Activated naive CD8-positive, alpha-beta T cell treated with anti-CD3 and anti-CD28 coated beads for 36 hours (primary cell): ENCODE measurements at regions not wholly inside any gene's neighbourhood (a gene's known extent, or its start where the extent isn't known, plus 50 kb on each side); places are given as distances from the start of the nearest gene placed in this dataset.

Experiments
- DNase-seq: peaks from one replicate; pipeline ENCODE4 v3.0.0; 2021
- H3K27ac Mint-ChIP-seq: one replicate; pipeline ENCODE4 v1.8.0; 2022; ENCODE audit warnings: mild to moderate bottlenecking, moderate library complexity, mixed read lengths
- H3K27me3 Mint-ChIP-seq: one replicate; pipeline ENCODE4 v1.8.0; 2022; ENCODE audit warnings: mild to moderate bottlenecking, mixed read lengths
- H3K36me3 Mint-ChIP-seq: one replicate; pipeline ENCODE4 v1.8.0; 2021; ENCODE audit warnings: mild to moderate bottlenecking, mixed read lengths
- H3K4me1 Mint-ChIP-seq: one replicate; pipeline ENCODE4 v1.8.0; 2021; ENCODE audit warnings: mixed read lengths
- H3K4me3 Mint-ChIP-seq: one replicate; pipeline ENCODE4 v1.8.0; 2022; ENCODE audit warnings: mild to moderate bottlenecking, moderate library complexity, mixed read lengths
- H3K9me3 Mint-ChIP-seq: one replicate; pipeline ENCODE4 v1.8.0; 2022; ENCODE audit warnings: mixed read lengths

GRCh38 chr7:96418581-96418980 lies 96.7 kb upstream of the SLC25A13 start:
- no peak for DNase-seq
- no peaks in the 10 kb centered on the region for H3K36me3 Mint-ChIP-seq
- no peak overlapping the region for H3K27ac Mint-ChIP-seq
- H3K9me3 Mint-ChIP-seq = no peaks in the 10 kb centered on the region
- no peaks in the 10 kb centered on the region for H3K4me1 Mint-ChIP-seq
- no peak overlapping the region for H3K4me3 Mint-ChIP-seq
- H3K27me3 Mint-ChIP-seq = peaks cover 5% of the 10 kb centered on the region

DNA sequence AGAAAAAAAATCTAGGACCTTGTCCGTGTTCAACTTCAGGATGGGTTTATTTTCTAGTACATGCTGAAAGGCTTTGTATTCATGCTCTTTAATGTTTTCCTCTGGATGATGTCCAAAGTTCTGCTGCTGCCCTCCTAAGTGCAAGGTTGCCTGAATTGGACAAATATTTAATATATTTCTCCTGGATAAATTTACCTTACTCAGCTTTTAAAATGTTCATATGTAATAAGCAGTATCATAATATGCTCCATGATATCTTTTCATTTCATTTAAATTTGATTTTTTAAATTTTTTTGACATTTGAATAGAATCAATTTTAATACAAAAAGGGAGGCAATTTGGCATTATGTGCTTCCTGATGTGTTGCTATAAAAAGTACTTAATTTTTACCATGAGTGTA lies 95.9 kb upstream of the SLC25A13 start:
- H3K9me3 Mint-ChIP-seq = no peaks in the 10 kb centered on the region
- H3K27ac Mint-ChIP-seq = no peak overlapping the region
- H3K36me3 Mint-ChIP-seq = no peaks in the 10 kb centered on the region
- no peak overlapping the region for H3K4me3 Mint-ChIP-seq
- no peaks in the 10 kb centered on the region for H3K4me1 Mint-ChIP-seq
- H3K27me3 Mint-ChIP-seq = peaks cover 5% of the 10 kb centered on the region
- no peak for DNase-seq

GRCh38 chr7:96416599-96416998 lies 94.7 kb upstream of the SLC25A13 start:
- Mint-ChIP-seq H3K27ac (no peak overlapping the region), H3K36me3 (no peaks in the 10 kb centered on the region), H3K4me3 (no peak overlapping the region), H3K9me3 (no peaks in the 10 kb centered on the region), H3K27me3 (peaks cover 5% of the 10 kb centered on the region), H3K4me1 (no peaks in the 10 kb centered on the region)
- DNase-seq = no peak

DNA sequence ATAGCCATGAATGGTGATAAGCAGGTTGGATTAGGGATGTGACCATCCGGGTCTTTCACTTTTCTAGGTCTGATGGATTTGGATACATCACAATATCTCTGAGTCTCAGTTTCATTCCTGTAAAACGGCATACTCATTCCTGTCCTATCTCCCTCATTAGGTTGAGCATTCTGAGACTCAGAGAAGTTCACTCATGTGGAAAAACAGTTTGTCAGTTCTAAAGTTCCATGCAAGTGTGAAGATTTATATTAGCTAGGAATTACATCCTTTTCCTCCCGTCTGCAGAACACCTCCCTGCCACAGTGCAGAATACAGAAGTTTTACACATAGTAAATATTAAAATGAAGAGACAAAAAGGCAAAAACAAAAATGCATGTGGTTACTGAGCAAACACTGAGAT lies 94.2 kb upstream of the SLC25A13 start:
- Mint-ChIP-seq H3K9me3 (no peaks in the 10 kb centered on the region), H3K27me3 (peaks cover 5% of the 10 kb centered on the region), H3K27ac (no peak overlapping the region), H3K4me1 (no peaks in the 10 kb centered on the region), H3K36me3 (no peaks in the 10 kb centered on the region), H3K4me3 (no peak overlapping the region)
- no peak for DNase-seq

- no peaks in the 10 kb centered on the region for H3K36me3 Mint-ChIP-seq
- DNase-seq = no peak
- H3K27me3 Mint-ChIP-seq = peaks cover 5% of the 10 kb centered on the region
- no peaks in the 10 kb centered on the region for H3K9me3 Mint-ChIP-seq
- H3K4me3 Mint-ChIP-seq = no peak overlapping the region
- H3K27ac Mint-ChIP-seq = no peak overlapping the region
- no peaks in the 10 kb centered on the region for H3K4me1 Mint-ChIP-seq
Measured at GRCh38 chr7:96415293-96415940, 93.5 kb upstream of the SLC25A13 start.

DNA sequence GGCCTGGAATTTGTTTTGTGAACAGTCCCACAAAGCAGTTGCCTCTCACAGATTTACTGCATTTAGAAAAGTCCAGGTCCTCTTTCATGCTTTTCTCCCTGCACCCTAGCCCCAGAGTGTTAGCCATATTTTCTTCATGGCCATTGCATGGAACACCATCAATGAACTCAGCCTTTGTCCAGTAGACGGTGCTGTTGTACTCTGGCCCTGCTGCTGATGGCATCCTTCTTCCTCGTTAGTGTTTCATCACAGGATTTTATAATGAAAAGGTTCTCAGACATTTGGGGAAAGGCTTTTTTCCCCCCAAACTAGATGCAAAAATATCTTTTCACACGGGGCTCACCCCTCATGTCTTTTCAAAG lies 93.0 kb upstream of the SLC25A13 start:
- Mint-ChIP-seq H3K9me3 (no peaks in the 10 kb centered on the region), H3K4me1 (no peaks in the 10 kb centered on the region), H3K36me3 (no peaks in the 10 kb centered on the region), H3K4me3 (no peak overlapping the region), H3K27ac (no peak overlapping the region), H3K27me3 (peaks cover 5% of the 10 kb centered on the region)
- peak; percentile 13 for DNase-seq

DNA sequence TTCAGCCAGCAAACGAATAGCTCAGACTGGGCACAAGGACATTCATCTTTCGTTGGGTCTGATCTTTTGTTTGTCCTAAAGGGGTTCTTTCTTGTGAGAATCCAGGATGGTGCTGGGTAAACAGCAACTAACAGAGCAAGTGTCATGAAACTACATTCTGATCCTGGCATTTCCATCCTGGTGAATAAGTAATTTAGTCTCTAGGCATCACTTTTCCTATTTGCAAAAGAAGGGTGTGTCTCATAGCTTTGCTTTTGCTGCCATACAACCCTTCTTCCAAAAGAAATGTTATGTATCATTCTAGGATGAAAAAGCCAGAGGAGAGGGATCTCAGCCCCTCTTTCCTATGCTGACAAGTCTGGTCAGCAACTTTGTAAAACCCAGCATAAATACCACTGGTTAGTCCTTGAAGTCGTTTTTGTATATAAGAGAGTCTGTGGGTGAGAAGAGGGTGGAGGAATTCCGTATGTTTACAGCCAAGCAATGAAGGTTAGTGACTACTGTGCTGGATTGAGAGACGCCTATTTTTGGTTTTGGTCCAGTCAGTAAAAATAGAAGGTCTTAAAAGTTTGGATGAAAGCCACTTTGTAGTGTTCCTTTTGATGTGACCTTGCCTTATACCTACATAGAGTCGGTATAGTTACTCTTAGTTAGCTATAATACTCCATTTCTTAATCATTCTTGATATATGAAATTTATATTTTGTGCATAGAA lies 88.4 kb upstream of the SLC25A13 start:
- no peaks in the 10 kb centered on the region for H3K36me3 Mint-ChIP-seq
- H3K4me1 Mint-ChIP-seq = no peaks in the 10 kb centered on the region
- no peak overlapping the region for H3K27ac Mint-ChIP-seq
- H3K4me3 Mint-ChIP-seq = no peak overlapping the region
- H3K9me3 Mint-ChIP-seq = no peaks in the 10 kb centered on the region
- no peaks in the 10 kb centered on the region for H3K27me3 Mint-ChIP-seq
- DNase-seq = no peak

DNA sequence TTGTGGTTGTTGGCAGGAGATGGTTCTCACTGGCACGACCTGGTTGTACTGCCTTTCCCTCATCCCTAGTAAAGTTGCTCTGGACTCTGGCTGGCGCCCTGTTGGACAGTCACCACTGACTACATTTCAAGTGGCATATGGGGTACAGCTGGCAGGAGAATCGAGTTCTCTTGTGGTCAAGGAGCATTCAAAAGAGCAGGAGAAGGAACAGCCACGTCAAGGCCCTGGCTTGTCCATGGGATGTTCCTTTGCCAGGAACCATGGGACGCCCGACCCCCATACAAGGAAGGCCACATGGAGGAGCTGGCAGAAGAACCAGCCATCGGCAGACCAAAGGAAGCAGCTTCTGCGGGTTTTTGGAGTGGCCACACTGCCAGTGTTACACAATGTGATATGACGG lies 87.0 kb upstream of the SLC25A13 start:
- H3K9me3 Mint-ChIP-seq = no peaks in the 10 kb centered on the region

DNA sequence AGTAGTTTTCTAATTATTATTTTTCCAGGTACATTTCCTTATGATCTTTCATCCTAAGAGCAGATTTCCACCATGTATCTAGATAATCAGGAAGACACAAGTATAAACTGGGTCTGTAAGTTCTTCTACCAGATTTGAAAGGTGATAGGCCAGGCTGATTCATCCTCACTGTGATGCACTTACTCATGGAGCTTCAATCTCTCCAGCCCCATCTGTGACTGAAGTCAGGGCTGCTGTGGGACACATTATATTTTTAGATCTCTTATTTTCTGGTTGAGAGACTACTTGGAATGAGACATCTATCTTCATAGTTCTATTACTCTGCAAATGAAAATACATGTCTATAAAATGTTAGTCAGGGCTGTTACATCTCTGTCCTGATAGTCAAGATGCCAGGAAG lies 85.5 kb upstream of the SLC25A13 start:
- no peaks in the 10 kb centered on the region for H3K36me3 Mint-ChIP-seq
- no peak for DNase-seq
- no peaks in the 10 kb centered on the region for H3K9me3 Mint-ChIP-seq
- no peaks in the 10 kb centered on the region for H3K4me1 Mint-ChIP-seq
- no peak overlapping the region for H3K27ac Mint-ChIP-seq
- no peak overlapping the region for H3K4me3 Mint-ChIP-seq
- H3K27me3 Mint-ChIP-seq = peaks cover 8% of the 10 kb centered on the region

More for the DNA sequence above, 87.0 kb upstream of the SLC25A13 start:
- Mint-ChIP-seq H3K4me3 (no peak overlapping the region), H3K36me3 (no peaks in the 10 kb centered on the region), H3K27me3 (peaks cover 3% of the 10 kb centered on the region), H3K4me1 (no peaks in the 10 kb centered on the region), H3K27ac (no peak overlapping the region)
- no peak for DNase-seq

DNA sequence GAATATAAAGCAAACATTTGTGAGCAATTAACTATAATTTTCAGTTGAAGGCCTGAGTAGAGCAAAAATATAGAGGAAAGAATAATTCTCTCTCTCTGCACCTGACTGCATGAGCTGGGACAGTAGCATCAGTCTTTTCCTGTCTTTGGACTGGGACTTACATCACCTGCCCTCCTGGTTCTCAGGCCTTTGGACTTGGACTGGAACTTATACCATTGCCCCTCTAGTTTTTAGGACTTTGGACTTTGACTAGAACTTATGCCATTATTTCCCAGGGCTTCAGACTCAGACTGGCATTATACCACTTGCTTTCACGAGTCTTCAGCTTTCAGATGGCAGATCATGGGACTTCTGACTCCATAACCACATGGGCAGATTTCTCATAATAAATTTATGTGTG lies 81.0 kb upstream of the SLC25A13 start:
- no peaks in the 10 kb centered on the region for H3K36me3 Mint-ChIP-seq
- H3K9me3 Mint-ChIP-seq = no peaks in the 10 kb centered on the region
- no peak overlapping the region for H3K27ac Mint-ChIP-seq
- peaks cover 18% of the 10 kb centered on the region for H3K27me3 Mint-ChIP-seq
- no peaks in the 10 kb centered on the region for H3K4me1 Mint-ChIP-seq
- DNase-seq = no peak
- no peak overlapping the region for H3K4me3 Mint-ChIP-seq

DNA sequence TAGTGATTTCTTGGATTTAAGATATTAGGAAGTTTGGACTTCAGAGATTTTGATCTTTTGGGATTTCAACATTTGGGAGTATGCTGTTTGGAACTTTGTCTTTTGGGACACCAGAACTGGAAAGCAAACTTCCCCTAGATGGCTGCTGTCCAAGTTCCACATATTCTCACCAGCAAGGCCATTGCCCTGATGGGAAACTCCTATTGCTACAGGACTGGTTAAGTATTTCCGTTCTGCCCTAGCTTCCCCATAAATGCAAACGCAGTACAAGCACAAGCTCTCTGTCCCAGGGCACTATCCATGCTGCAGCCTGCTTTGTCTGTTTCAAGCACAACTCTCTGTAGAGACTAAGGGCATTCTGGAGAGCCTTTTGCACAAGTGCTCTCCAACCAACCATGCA lies 79.3 kb upstream of the SLC25A13 start:
- Mint-ChIP-seq H3K9me3 (no peaks in the 10 kb centered on the region), H3K4me3 (no peak overlapping the region), H3K27me3 (peaks cover 18% of the 10 kb centered on the region), H3K36me3 (no peaks in the 10 kb centered on the region), H3K4me1 (no peaks in the 10 kb centered on the region), H3K27ac (no peak overlapping the region)
- DNase-seq = no peak

DNA sequence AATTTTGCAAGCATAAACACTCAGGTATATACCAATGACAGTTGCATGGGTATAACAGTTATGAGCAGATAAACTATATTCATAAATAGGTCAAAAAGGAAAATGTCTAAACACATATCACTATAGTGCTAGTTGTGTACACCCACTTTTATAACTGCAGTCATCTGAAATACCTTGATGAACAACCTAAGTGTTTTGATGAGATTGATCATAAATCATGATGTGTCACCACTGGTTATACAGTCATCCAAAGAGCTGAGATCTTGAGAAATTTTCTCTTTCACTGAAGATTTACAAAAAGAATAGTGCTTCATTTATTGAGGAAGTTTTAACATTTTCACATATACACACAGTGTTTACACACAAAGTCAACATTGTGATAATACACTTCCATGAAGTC lies 78.6 kb upstream of the SLC25A13 start:
- Mint-ChIP-seq H3K9me3 (no peaks in the 10 kb centered on the region), H3K36me3 (no peaks in the 10 kb centered on the region), H3K27ac (no peak overlapping the region), H3K4me3 (no peak overlapping the region), H3K4me1 (no peaks in the 10 kb centered on the region), H3K27me3 (peaks cover 18% of the 10 kb centered on the region)
- DNase-seq = no peak

GRCh38 chr7:96400001-96400400 lies 78.1 kb upstream of the SLC25A13 start:
- no peak overlapping the region for H3K4me3 Mint-ChIP-seq
- H3K36me3 Mint-ChIP-seq = no peaks in the 10 kb centered on the region
- no peaks in the 10 kb centered on the region for H3K4me1 Mint-ChIP-seq
- peaks cover 2% of the 10 kb centered on the region for H3K9me3 Mint-ChIP-seq
- H3K27me3 Mint-ChIP-seq = peaks cover 18% of the 10 kb centered on the region
- DNase-seq = no peak
- no peak overlapping the region for H3K27ac Mint-ChIP-seq

DNA sequence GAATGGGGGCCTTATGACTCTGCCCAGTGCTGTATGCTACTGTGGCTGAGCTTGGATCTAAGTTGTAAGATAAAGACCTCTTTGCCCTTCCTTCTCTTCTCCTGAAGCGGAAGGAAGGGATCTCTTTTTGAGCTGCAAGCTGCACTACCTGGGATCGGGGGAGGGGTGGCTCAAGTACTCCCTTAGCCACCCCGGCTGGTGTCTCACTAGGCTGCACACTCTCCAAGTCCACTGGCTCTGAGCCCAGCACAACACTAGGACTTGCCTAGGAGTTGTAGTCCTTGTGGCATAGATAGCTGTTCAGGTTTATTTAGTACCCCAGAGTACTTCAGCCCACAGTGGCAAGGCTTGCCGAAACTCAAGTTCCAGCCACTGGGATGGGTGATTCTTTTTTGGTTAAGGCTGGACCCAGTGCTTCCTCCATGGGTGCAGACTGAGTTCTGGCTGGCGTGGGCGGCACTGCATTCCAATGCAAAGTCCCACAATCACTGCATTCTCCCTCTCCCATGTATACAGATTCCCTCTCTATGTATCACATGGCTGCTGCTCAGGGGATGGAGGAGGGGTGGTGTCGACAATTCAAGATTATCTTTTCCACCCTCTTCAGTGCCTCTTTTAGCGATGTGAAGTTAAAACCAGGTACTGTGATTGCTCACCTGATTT lies 76.2 kb upstream of the SLC25A13 start:
- no peak for DNase-seq
- H3K4me1 Mint-ChIP-seq = no peaks in the 10 kb centered on the region
- no peak overlapping the region for H3K4me3 Mint-ChIP-seq
- H3K36me3 Mint-ChIP-seq = no peaks in the 10 kb centered on the region
- H3K27ac Mint-ChIP-seq = no peak overlapping the region
- H3K9me3 Mint-ChIP-seq = peaks cover 8% of the 10 kb centered on the region
- H3K27me3 Mint-ChIP-seq = peaks cover 10% of the 10 kb centered on the region

DNA sequence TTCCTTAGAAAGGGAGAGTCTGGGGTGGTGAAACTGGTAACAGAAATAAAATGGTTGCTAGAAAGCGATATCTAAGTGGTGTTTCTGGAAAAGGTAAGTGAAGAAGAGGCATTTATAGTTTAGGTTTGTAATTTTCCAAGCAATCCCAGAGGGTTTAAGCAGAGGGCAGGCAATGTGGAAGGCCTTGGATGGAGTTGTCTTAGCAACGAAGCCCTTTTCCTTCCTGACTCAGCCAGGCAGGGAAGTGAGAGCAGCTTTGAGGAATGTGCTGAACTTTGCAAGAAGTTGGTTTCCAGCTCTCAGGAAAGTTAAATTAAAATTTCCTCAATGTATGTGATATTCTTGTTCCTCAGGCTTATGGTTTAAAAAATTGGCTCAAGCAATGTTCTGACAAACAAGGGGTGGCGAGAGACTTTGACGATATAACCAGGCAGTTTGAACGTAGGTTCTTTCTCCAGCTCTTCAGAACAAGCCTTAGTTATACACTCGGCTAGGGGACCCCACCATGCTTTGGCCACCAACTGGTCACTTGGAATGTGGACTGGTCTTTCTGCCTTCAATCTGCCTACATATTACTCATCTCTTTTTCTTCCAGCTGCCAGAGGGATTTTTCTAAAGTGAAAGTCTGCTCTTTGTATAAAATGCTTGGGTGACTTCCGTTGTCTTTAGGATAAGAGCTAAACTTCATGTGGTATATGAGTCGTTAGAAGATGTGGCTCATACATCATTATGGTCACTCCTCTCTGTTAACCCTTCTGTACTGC lies 66.9 kb upstream of the SLC25A13 start:
- DNase-seq = no peak
- H3K27ac Mint-ChIP-seq = no peak overlapping the region

More for the DNA sequence above, 66.9 kb upstream of the SLC25A13 start:
- H3K4me3 Mint-ChIP-seq = no peak overlapping the region
- no peaks in the 10 kb centered on the region for H3K9me3 Mint-ChIP-seq
- H3K4me1 Mint-ChIP-seq = no peaks in the 10 kb centered on the region
- no peaks in the 10 kb centered on the region for H3K36me3 Mint-ChIP-seq
- H3K27me3 Mint-ChIP-seq = no peaks in the 10 kb centered on the region
